Esophagus squamous epithelium (tissue), 5 donors: ENCODE measurements at regions not wholly inside any gene's neighbourhood (a gene's known extent, or its start where the extent isn't known, plus 50 kb on each side); places are given as distances from the start of the nearest gene placed in this dataset.
"Not testable (repeated sequence)": the region's sequence is repeated elsewhere in the genome, so short reads cannot be mapped to it uniquely, and the experiment has no call there.

Experiments used
- DNase-seq: peaks from one replicate; lab custom pipeline; 2025; lab: John Stamatoyannopoulos, UW
- H3K27ac ChIP-seq, 4 donors: fragments of 200-600 bp; sonication (generic); one replicate each; pipeline ENCODE4 v1.5.1; 2016 to 2019; ENCODE audit warnings: mild to moderate bottlenecking in 1 of 4
- H3K27me3 ChIP-seq, 4 donors: fragments of 200-600 bp; sonication (generic); 1 replicate in 3 of 4; 2 replicates in 1 of 4; pipeline versions ENCODE4 v1.5.1 to v1.6.0; 2017 to 2021; ENCODE audit warnings: antibody characterized with exemption in 1 of 4
- H3K36me3 ChIP-seq, 3 donors: fragments of 200-600 bp; sonication (generic); one replicate each; pipeline ENCODE4 v1.5.1; 2016 to 2019
- H3K4me1 ChIP-seq, 3 donors: fragments of 200-600 bp; sonication (generic); one replicate each; pipeline ENCODE4 v1.5.1; 2017 to 2019
- H3K4me3 ChIP-seq, 4 donors: fragments of 200-600 bp; sonication (generic); 1 replicate in 3 of 4; 2 replicates in 1 of 4; pipeline ENCODE4 v1.5.1; 2016 to 2019; ENCODE audit warnings: mild to moderate bottlenecking in 2 of 4, moderate library complexity in 1 of 4
- H3K9me3 ChIP-seq, 3 donors: fragments of 200-600 bp; sonication (generic); one replicate each; pipeline ENCODE4 v1.5.1; 2016 to 2019
- CTCF ChIP-seq, 6 experiments: fragments of 450-650 bp in 4 of 6; fragments of 200-600 bp in 2 of 6; sonication (generic) in 2 of 6; IDR thresholded peaks; one replicate each; pipeline ENCODE4 v1.5.1; 2016 to 2019; ENCODE audit warnings: antibody characterized with exemption in 6 of 6, mild to moderate bottlenecking in 4 of 6, moderate library complexity in 4 of 6
- POLR2A ChIP-seq, 4 donors: fragments of 450-650 bp; IDR thresholded peaks; one replicate each; pipeline ENCODE4 v1.6.1; 2017; ENCODE audit warnings: antibody characterized with exemption in 4 of 4, mild to moderate bottlenecking in 4 of 4, moderate library complexity in 3 of 4
- WGBS, 2 donors: methylation state at CpG; one replicate each; pipeline ENCODE4 v1.1.5; 2018; 5-methylcytosine and 5-hydroxymethylcytosine counted together
- intact Hi-C: fragments of 100-400 bp; cut with DNase I; formaldehyde crosslinking; loops from one replicate; pipeline ENCODE4 v1.15.0; 2022
- donor health status: DM: yes; HTN: yes; CAD: no.

- Histone ChIP-seq H3K4me3 (no peak overlapping the region), H3K27me3 (no peaks in the 10 kb centered on the region), H3K27ac (no peak overlapping the region), H3K4me1 (no peaks in the 10 kb centered on the region), H3K36me3 (no peaks in the 10 kb centered on the region), H3K9me3 (no peaks in the 10 kb centered on the region)
- TF ChIP-seq CTCF (IDR thresholded peaks at IDR 0.05): no peak
- no peak for TF ChIP-seq POLR2A (IDR thresholded peaks at IDR 0.05)
- 46 to 51% methylated on average over 4 of the region's 4 CpGs for WGBS, 2 donors
- DNase-seq: no peak
- intact Hi-C loops: no loop called here
Measured at GRCh38 chr13:18921063-18921462, 260.6 kb downstream of the TUBA3C start.

- DNase-seq, H3K4me3 ChIP-seq, H3K27me3 ChIP-seq, H3K36me3 ChIP-seq, H3K27ac ChIP-seq, intact Hi-C loops, H3K4me1 ChIP-seq: not testable (repeated sequence)
- 78 to 82% methylated on average over 9 of the region's 12 CpGs for WGBS, 2 donors
- H3K9me3 ChIP-seq: peaks cover 0 to 12% (median 0%) of the 10 kb centered on the region in 3 donors
Measured at GRCh38 chr13:18905096-18905495, 276.5 kb downstream of the TUBA3C start.

- H3K36me3 ChIP-seq, intact Hi-C loops, H3K9me3 ChIP-seq, H3K4me1 ChIP-seq, H3K27me3 ChIP-seq, H3K4me3 ChIP-seq, DNase-seq, H3K27ac ChIP-seq: not testable (repeated sequence)
- WGBS, 2 donors: 75 to 86% methylated on average over 11 to 13 of the region's 13 CpGs
Measured at GRCh38 chr13:18895411-18895810, 286.2 kb downstream of the TUBA3C start.

GRCh38 chr13:18891242-18891641 is 290.4 kb downstream of the TUBA3C start:
- DNase-seq, H3K36me3 ChIP-seq, intact Hi-C loops, H3K4me3 ChIP-seq, H3K27me3 ChIP-seq, H3K9me3 ChIP-seq, H3K27ac ChIP-seq, H3K4me1 ChIP-seq: not testable (repeated sequence)
- 8% methylated on average over 1 of the region's 1 CpG for WGBS, 2 donors

GRCh38 chr13:18874875-18875789 is 306.5 kb downstream of the TUBA3C start:
- H3K4me3 ChIP-seq, H3K36me3 ChIP-seq, H3K4me1 ChIP-seq, DNase-seq, H3K27ac ChIP-seq, intact Hi-C loops, H3K9me3 ChIP-seq: not testable (repeated sequence)
- peaks cover 0 to 13% (median 0%) of the 10 kb centered on the region in 4 donors for H3K27me3 ChIP-seq
- WGBS, 2 donors: 50 to 88% methylated on average over 9 to 16 of the region's 72 CpGs

GRCh38 chr13:18870557-18870956 is 311.1 kb downstream of the TUBA3C start:
- H3K4me3 ChIP-seq, H3K27me3 ChIP-seq, H3K4me1 ChIP-seq, H3K36me3 ChIP-seq, intact Hi-C loops, DNase-seq, H3K9me3 ChIP-seq, H3K27ac ChIP-seq: not testable (repeated sequence)
- WGBS, 2 donors: 62 to 79% methylated on average over 4 of the region's 4 CpGs

GRCh38 chr13:18869365-18869764 is 312.3 kb downstream of the TUBA3C start:
- intact Hi-C loops, H3K27me3 ChIP-seq, H3K9me3 ChIP-seq, H3K4me1 ChIP-seq, H3K27ac ChIP-seq, H3K4me3 ChIP-seq, H3K36me3 ChIP-seq, DNase-seq: not testable (repeated sequence)
- 74 to 75% methylated on average over 2 of the region's 2 CpGs for WGBS, 2 donors

GRCh38 chr13:18837986-18838629 is 343.5 kb downstream of the TUBA3C start:
- H3K4me1 ChIP-seq, H3K27ac ChIP-seq, intact Hi-C loops, H3K27me3 ChIP-seq, DNase-seq, H3K4me3 ChIP-seq, H3K9me3 ChIP-seq, H3K36me3 ChIP-seq: not testable (repeated sequence)
- WGBS, 2 donors: 80 to 90% methylated on average over 10 to 14 of the region's 17 CpGs

- DNase-seq, intact Hi-C loops, H3K27ac ChIP-seq, H3K36me3 ChIP-seq, H3K9me3 ChIP-seq, H3K27me3 ChIP-seq, H3K4me3 ChIP-seq, H3K4me1 ChIP-seq: not testable (repeated sequence)
- 60 to 88% methylated on average over 1 of the region's 26 CpGs for WGBS, 2 donors
Measured at GRCh38 chr13:18837179-18837745, 344.4 kb downstream of the TUBA3C start.

GRCh38 chr13:18836371-18837178 is 345.0 kb downstream of the TUBA3C start:
- H3K27ac ChIP-seq, H3K36me3 ChIP-seq, H3K27me3 ChIP-seq, H3K9me3 ChIP-seq, H3K4me3 ChIP-seq, DNase-seq, H3K4me1 ChIP-seq, intact Hi-C loops: not testable (repeated sequence)
- WGBS, 2 donors: no CpG with 5 or more reads among the region's 45 CpGs

- 80 to 92% methylated on average over 2 to 4 of the region's 5 CpGs for WGBS, 2 donors
- DNase-seq, H3K4me1 ChIP-seq, intact Hi-C loops, H3K27me3 ChIP-seq, H3K36me3 ChIP-seq, H3K4me3 ChIP-seq, H3K27ac ChIP-seq, H3K9me3 ChIP-seq: not testable (repeated sequence)
Measured at GRCh38 chr13:18835754-18836153, 345.9 kb downstream of the TUBA3C start.
